Lung (tissue), 11 donors: ENCODE measurements at regions not wholly inside any gene's neighbourhood (a gene's known extent, or its start where the extent isn't known, plus 50 kb on each side); places are given as distances from the start of the nearest gene placed in this dataset.

Experiments used
- ATAC-seq: fragments of 200-7000 bp; cut with Tn5 transposase; one replicate; pipeline ENCODE4 v1.9.1; 2020; ENCODE audit warnings: moderate number of reproducible peaks; ENCODE audit not compliant: insufficient read depth, low FRiP score
- DNase-seq, 3 donors: peaks; one replicate each; pipeline ENCODE4 v3.0.0-alpha.2; 2013 to 2017
- H3K27ac ChIP-seq, 2 donors: one replicate each; pipeline ENCODE4 v1.5.1; 2013; ENCODE audit warnings: mild to moderate bottlenecking in 2 of 2, moderate library complexity in 2 of 2, control low read depth in 1 of 2, inconsistent platforms in 1 of 2, low read depth in 1 of 2, low read length in 1 of 2
- H3K27me3 ChIP-seq, 3 donors: one replicate each; pipeline ENCODE4 v1.5.1; 2013; ENCODE audit warnings: low read length in 2 of 3; ENCODE audit not compliant: control insufficient read depth in 3 of 3, insufficient read depth in 3 of 3
- H3K36me3 ChIP-seq, 4 donors: one replicate each; pipeline ENCODE4 v1.5.1; 2013; ENCODE audit warnings: low read length in 4 of 4, mild to moderate bottlenecking in 1 of 4, moderate library complexity in 1 of 4; ENCODE audit not compliant: control insufficient read depth in 4 of 4, insufficient read depth in 4 of 4
- H3K4me1 ChIP-seq, 5 donors: one replicate each; pipeline ENCODE4 v1.5.1; 2013; ENCODE audit warnings: low read length in 5 of 5, mild to moderate bottlenecking in 2 of 5, moderate library complexity in 1 of 5; ENCODE audit not compliant: control insufficient read depth in 5 of 5, insufficient read depth in 5 of 5
- H3K4me3 ChIP-seq: one replicate; pipeline ENCODE4 v1.5.1; 2013; ENCODE audit warnings: mild to moderate bottlenecking, control low read depth, moderate library complexity
- H3K9ac ChIP-seq, 2 donors: one replicate each; pipeline ENCODE4 v1.5.1; 2013; ENCODE audit warnings: low read length in 2 of 2, control low read depth in 1 of 2; ENCODE audit not compliant: insufficient read depth in 1 of 2
- H3K9me3 ChIP-seq, 4 donors: one replicate each; pipeline ENCODE4 v1.5.1; 2013; ENCODE audit warnings: low read length in 3 of 4, mild to moderate bottlenecking in 1 of 4, moderate library complexity in 1 of 4; ENCODE audit not compliant: control insufficient read depth in 4 of 4, insufficient read depth in 3 of 4
- CTCF ChIP-seq: IDR thresholded peaks from 2 replicates; pipeline ENCODE4 v1.5.1; 2012; ENCODE audit warnings: mild to moderate bottlenecking; ENCODE audit errors: control extremely low read depth, extremely low read depth
- WGBS, 2 donors: extraction: QIAGEN DNeasy Blood & Tissue Kit; methylation state at CpG; one replicate each; pipeline ENCODE4 v1.1.7; 2013; 5-methylcytosine and 5-hydroxymethylcytosine counted together
- donor health status: control.
- donor health status: control.
- donor health status: Bipolar disorder and iron deficiency.
- donor health status: healthy.
- donor health status: DM: yes; HTN: yes; CAD: no.

GRCh38 chr6:68235326-68235784 is 399.7 kb upstream of the ADGRB3 start:
- H3K9ac ChIP-seq: no peak overlapping the region
- no peaks in the 10 kb centered on the region for H3K36me3 ChIP-seq
- no peak for TF ChIP-seq CTCF
- no peak for DNase-seq
- no peak overlapping the region for H3K4me3 ChIP-seq
- ATAC-seq: no peak
- H3K9me3 ChIP-seq: no peaks in the 10 kb centered on the region
- H3K27me3 ChIP-seq: no peaks in the 10 kb centered on the region
- 7 to 12% methylated on average over 1 of the region's 1 CpG for WGBS, 2 donors
- no peak overlapping the region for H3K27ac ChIP-seq
- H3K4me1 ChIP-seq: no peaks in the 10 kb centered on the region

GRCh38 chr6:68233623-68234022 is 401.5 kb upstream of the ADGRB3 start:
- no peaks in the 10 kb centered on the region for H3K36me3 ChIP-seq
- TF ChIP-seq CTCF: no peak
- ATAC-seq: no peak
- H3K4me3 ChIP-seq: no peak overlapping the region
- WGBS, 2 donors: 85 to 87% methylated on average over 2 of the region's 2 CpGs
- no peaks in the 10 kb centered on the region for H3K4me1 ChIP-seq
- H3K27ac ChIP-seq: no peak overlapping the region
- DNase-seq: no peak
- H3K9me3 ChIP-seq: no peaks in the 10 kb centered on the region
- no peaks in the 10 kb centered on the region for H3K27me3 ChIP-seq
- H3K9ac ChIP-seq: no peak overlapping the region

- TF ChIP-seq CTCF: no peak
- Histone ChIP-seq H3K27ac (no peak overlapping the region), H3K27me3 (no peaks in the 10 kb centered on the region), H3K36me3 (no peaks in the 10 kb centered on the region), H3K9ac (no peak overlapping the region), H3K4me1 (no peaks in the 10 kb centered on the region), H3K9me3 (no peaks in the 10 kb centered on the region), H3K4me3 (no peak overlapping the region)
- no peak for DNase-seq
- ATAC-seq: no peak
- WGBS, 2 donors: 89 to 100% methylated on average over 1 of the region's 1 CpG
Observed at GRCh38 chr6:68229566-68229965, 405.5 kb upstream of the ADGRB3 start.

GRCh38 chr6:68226460-68226859 is 408.6 kb upstream of the ADGRB3 start:
- H3K4me3 ChIP-seq: no peak overlapping the region
- DNase-seq (peak in 2 of 3 donors; percentile 10 to 35), ATAC-seq (no peak)
- no peaks in the 10 kb centered on the region for H3K27me3 ChIP-seq
- no peak overlapping the region for H3K9ac ChIP-seq
- H3K9me3 ChIP-seq: no peaks in the 10 kb centered on the region
- H3K27ac ChIP-seq: no peak overlapping the region
- H3K4me1 ChIP-seq: no peaks in the 10 kb centered on the region
- H3K36me3 ChIP-seq: no peaks in the 10 kb centered on the region
- 48 to 53% methylated on average over 3 of the region's 3 CpGs for WGBS, 2 donors
- TF ChIP-seq CTCF: no peak
